ENCODE measurements at regions not wholly inside any gene's neighbourhood (a gene's known extent, or its start where the extent isn't known, plus 50 kb on each side); places are given as distances from the start of the nearest gene placed in this dataset.
"Not testable (repeated sequence)": the region's sequence is repeated elsewhere in the genome, so short reads cannot be mapped to it uniquely, and the experiment has no call there.

- no peak for DNase-seq
Measured at GRCh38 chr10:90975096-90975495, 54.2 kb upstream of the ANKRD1 start.

- DNase-seq: no peak
Measured at GRCh38 chr10:90977162-90977854, 56.4 kb upstream of the ANKRD1 start.

- no peak for DNase-seq
Measured at GRCh38 chr10:90977855-90978486, 57.1 kb upstream of the ANKRD1 start.

- DNase-seq: no peak
Measured at GRCh38 chr10:90982406-90983008, 61.6 kb upstream of the ANKRD1 start.

- no peak for DNase-seq
Measured at GRCh38 chr10:90983914-90984549, 63.1 kb upstream of the ANKRD1 start.

- DNase-seq: no peak
Measured at GRCh38 chr10:90984898-90985297, 64.0 kb upstream of the ANKRD1 start.

GRCh38 chr10:90985321-90985933 lies 64.5 kb upstream of the ANKRD1 start:
- no peak for DNase-seq

GRCh38 chr10:90986136-90986760 lies 65.4 kb upstream of the ANKRD1 start:
- no peak for DNase-seq

- DNase-seq: no peak
Measured at GRCh38 chr10:90986870-90987269, 66.0 kb upstream of the ANKRD1 start.

GRCh38 chr10:90987383-90987782 lies 66.5 kb upstream of the ANKRD1 start:
- no peak for DNase-seq

GRCh38 chr10:90988024-90988423 lies 67.1 kb upstream of the ANKRD1 start:
- DNase-seq: no peak

- DNase-seq: no peak
Measured at GRCh38 chr10:90988802-90989201, 67.9 kb upstream of the ANKRD1 start.

GRCh38 chr10:90989378-90989777 lies 68.5 kb upstream of the ANKRD1 start:
- DNase-seq: no peak

GRCh38 chr10:90992462-90992861 lies 71.6 kb upstream of the ANKRD1 start:
- no peak for DNase-seq

GRCh38 chr10:90993340-90993739 lies 72.5 kb upstream of the ANKRD1 start:
- no peak for DNase-seq

GRCh38 chr10:90997670-90998069 lies 76.8 kb upstream of the ANKRD1 start:
- DNase-seq: no peak

GRCh38 chr10:90998733-90999511 lies 78.0 kb upstream of the ANKRD1 start:
- DNase-seq: no peak

- DNase-seq: no peak
Measured at GRCh38 chr10:90999512-91000172, 78.8 kb upstream of the ANKRD1 start.

- DNase-seq: no peak
Measured at GRCh38 chr10:91000470-91000869, 79.6 kb upstream of the ANKRD1 start.

GRCh38 chr10:91000985-91001384 lies 80.1 kb upstream of the ANKRD1 start:
- no peak for DNase-seq

GRCh38 chr10:91002656-91003055 lies 81.8 kb upstream of the ANKRD1 start:
- no peak for DNase-seq

GRCh38 chr10:91003379-91003778 lies 82.5 kb upstream of the ANKRD1 start:
- DNase-seq: not testable (repeated sequence)
